Caco-2 (cell line): ENCODE measurements at regions not wholly inside any gene's neighbourhood (a gene's known extent, or its start where the extent isn't known, plus 50 kb on each side); places are given as distances from the start of the nearest gene placed in this dataset.

Experiments
- BruUV-seq: library from RNA; stranded (reverse); fragments of 400-500 nt; replicated peaks from 2 replicates; lab custom pipeline; 2021; lab: Mats Ljungman, UMichigan
- CTCF ChIA-PET: fragments of 300-600 bp; sonication (Branson Sonifier 250); formaldehyde crosslinking; loops from one replicate; lab custom pipeline; 2022; ENCODE audit warnings: antibody characterized with exemption; lab: Charles Lee
- POLR2A ChIA-PET: fragments of 300-600 bp; sonication (Branson Sonifier 250); formaldehyde crosslinking; loops from one replicate; lab custom pipeline; 2022; ENCODE audit warnings: antibody characterized with exemption; lab: Charles Lee
- DNase-seq, 2 experiments: peaks; one replicate each; pipeline versions ENCODE4 v3.0.0 to v3.0.0-alpha.2; 2020 to 2022
- H3K27me3 ChIP-seq: replicated peaks from 2 replicates; pipeline ENCODE4 v1.6.0; 2011; ENCODE audit warnings: low read length; ENCODE audit not compliant: control insufficient read depth, insufficient read depth
- H3K36me3 ChIP-seq: 2 replicates; pipeline ENCODE4 v1.5.1; 2011; ENCODE audit warnings: low read length; ENCODE audit not compliant: control insufficient read depth, insufficient read depth
- H3K4me1 ChIP-seq: fragments of 250-450 bp; sonication (Bioruptor Pico); 2 replicates; pipeline ENCODE4 v1.5.1; 2020; ENCODE audit warnings: mild to moderate bottlenecking
- H3K4me3 ChIP-seq: 2 replicates; pipeline ENCODE4 v1.5.1; 2011; ENCODE audit warnings: low read depth, mild to moderate bottlenecking, control low read depth, low read length
- H3K9me3 ChIP-seq: fragments of 250-450 bp; sonication (Bioruptor Pico); 2 replicates; pipeline ENCODE4 v1.5.1; 2020; ENCODE audit warnings: mild to moderate bottlenecking, moderate library complexity
- H3K27ac Mint-ChIP-seq: one replicate; pipeline ENCODE4 v1.8.0; 2022; ENCODE audit warnings: mixed read lengths; ENCODE audit not compliant: unreplicated experiment
- H3K27me3 Mint-ChIP-seq: one replicate; pipeline ENCODE4 v1.8.0; 2022; ENCODE audit warnings: mixed read lengths; ENCODE audit not compliant: insufficient read depth, unreplicated experiment
- H3K36me3 Mint-ChIP-seq: one replicate; pipeline ENCODE4 v1.8.0; 2022; ENCODE audit warnings: mild to moderate bottlenecking, mixed read lengths; ENCODE audit not compliant: insufficient read depth, unreplicated experiment
- H3K4me1 Mint-ChIP-seq: one replicate; pipeline ENCODE4 v1.8.0; 2022; ENCODE audit warnings: low read depth, mixed read lengths; ENCODE audit not compliant: unreplicated experiment
- H3K4me3 Mint-ChIP-seq: one replicate; pipeline ENCODE4 v1.8.0; 2022; ENCODE audit warnings: mild to moderate bottlenecking, moderate library complexity, mixed read lengths; ENCODE audit not compliant: unreplicated experiment
- H3K9me3 Mint-ChIP-seq: one replicate; pipeline ENCODE4 v1.8.0; 2022; ENCODE audit warnings: mixed read lengths; ENCODE audit not compliant: unreplicated experiment
- CTCF ChIP-seq, 2 experiments: fragments of 200-600 bp in 1 of 2; IDR thresholded peaks; 1 replicate in 1 of 2; 2 replicates in 1 of 2; pipeline versions ENCODE4 v1.5.1 to v1.8.0; 2011 to 2022; ENCODE audit warnings: antibody characterized with exemption in 1 of 2, control low read depth in 1 of 2, inconsistent platforms in 1 of 2, low read depth in 1 of 2, low read length in 1 of 2, mild to moderate bottlenecking in 1 of 2, moderate library complexity in 1 of 2; ENCODE audit not compliant: insufficient read depth in 1 of 2, severe bottlenecking in 1 of 2, unreplicated experiment in 1 of 2
- intact Hi-C: fragments of 100-400 bp; cut with micrococcal nuclease; formaldehyde crosslinking; loops from one replicate; pipeline ENCODE4 v1.10.0; 2022; ENCODE audit not compliant: unreplicated experiment

- ChIA-PET CTCF (no interaction called here), POLR2A (no interaction called here)
- H3K4me1 ChIP-seq, result no peaks in the 10 kb centered on the region
- H3K4me3 Mint-ChIP-seq, result no peak overlapping the region
- no peaks in the 10 kb centered on the region for H3K36me3 Mint-ChIP-seq
- no peak overlapping the region for H3K4me3 ChIP-seq
- H3K9me3 Mint-ChIP-seq, result peaks cover 9% of the 10 kb centered on the region
- H3K27me3 Mint-ChIP-seq, result no peaks in the 10 kb centered on the region
- DNase-seq, result no peak
- no peaks in the 10 kb centered on the region for H3K36me3 ChIP-seq
- H3K27ac Mint-ChIP-seq, result no peak overlapping the region
- BruUV-seq, result no TSS peak
- no peaks in the 10 kb centered on the region for H3K27me3 ChIP-seq
- H3K9me3 ChIP-seq, result no peaks in the 10 kb centered on the region
- no peaks in the 10 kb centered on the region for H3K4me1 Mint-ChIP-seq
- no peak for TF ChIP-seq CTCF (IDR thresholded peaks at IDR 0.05; ENCODE audit: insufficient read depth in 1 of 2, low read depth in 1 of 2, low read length in 1 of 2, severe bottlenecking in 1 of 2, unreplicated experiment in 1 of 2)
- intact Hi-C loops, result no loop called here
Observed at GRCh38 chr2:239512054-239512453, 111.2 kb upstream of the HDAC4 start.

GRCh38 chr2:239509373-239510143, 108.7 kb upstream of the HDAC4 start:
- no TSS peak for BruUV-seq
- peaks cover 9% of the 10 kb centered on the region for H3K9me3 Mint-ChIP-seq
- intact Hi-C loops, result no loop called here
- H3K4me1 Mint-ChIP-seq, result no peaks in the 10 kb centered on the region
- no peak overlapping the region for H3K27ac Mint-ChIP-seq
- Histone ChIP-seq H3K9me3 (no peaks in the 10 kb centered on the region), H3K4me1 (no peaks in the 10 kb centered on the region), H3K36me3 (no peaks in the 10 kb centered on the region), H3K4me3 (no peak overlapping the region), H3K27me3 (no peaks in the 10 kb centered on the region)
- no peak for TF ChIP-seq CTCF (IDR thresholded peaks at IDR 0.05; ENCODE audit: insufficient read depth in 1 of 2, low read depth in 1 of 2, low read length in 1 of 2, severe bottlenecking in 1 of 2, unreplicated experiment in 1 of 2)
- no peaks in the 10 kb centered on the region for H3K27me3 Mint-ChIP-seq
- H3K4me3 Mint-ChIP-seq, result no peak overlapping the region
- ChIA-PET POLR2A (no interaction called here), CTCF (no interaction called here)
- H3K36me3 Mint-ChIP-seq, result no peaks in the 10 kb centered on the region
- DNase-seq, result no peak

GRCh38 chr2:239508261-239508660, 107.4 kb upstream of the HDAC4 start:
- no peaks in the 10 kb centered on the region for H3K36me3 ChIP-seq
- POLR2A ChIA-PET, result no interaction called here
- Mint-ChIP-seq H3K4me3 (no peak overlapping the region), H3K27ac (no peak overlapping the region), H3K36me3 (no peaks in the 10 kb centered on the region), H3K4me1 (no peaks in the 10 kb centered on the region), H3K27me3 (no peaks in the 10 kb centered on the region), H3K9me3 (peaks cover 5% of the 10 kb centered on the region)
- intact Hi-C loops, result no loop called here
- H3K27me3 ChIP-seq, result no peaks in the 10 kb centered on the region
- CTCF ChIA-PET, result no interaction called here
- H3K9me3 ChIP-seq, result no peaks in the 10 kb centered on the region
- DNase-seq, result no peak
- TF ChIP-seq CTCF (IDR thresholded peaks at IDR 0.05; ENCODE audit: insufficient read depth in 1 of 2, low read depth in 1 of 2, low read length in 1 of 2, severe bottlenecking in 1 of 2, unreplicated experiment in 1 of 2), result no peak
- no peaks in the 10 kb centered on the region for H3K4me1 ChIP-seq
- no peak overlapping the region for H3K4me3 ChIP-seq
- no TSS peak for BruUV-seq
